ENCODE measurements at regions not wholly inside any gene's neighbourhood (a gene's known extent, or its start where the extent isn't known, plus 50 kb on each side); places are given as distances from the start of the nearest gene placed in this dataset.

GRCh38 chr11:70627219-70627618 lies 228.9 kb downstream of the CTTN start:
- no peak overlapping the region for H3K4me2 ChIP-seq (ENCODE audit: extremely low read depth, insufficient read depth, low read length)
- no peak overlapping the region for H3K27ac ChIP-seq (ENCODE audit: insufficient read depth, low read length)
- H3K4me3 ChIP-seq (replicated peaks in 1 of 4; ENCODE audit: control extremely low read depth in 1 of 4, insufficient read depth in 1 of 4, low read depth in 3 of 4, low read length in 4 of 4) = no peak overlapping the region
- H3K4me1 ChIP-seq (ENCODE audit: control insufficient read depth, extremely low read depth, insufficient read depth, low read length) = no peaks in the 10 kb centered on the region
- no peak overlapping the region for H2AFZ ChIP-seq (ENCODE audit: low read length)
- TF ChIP-seq EZH2 (IDR thresholded peaks at IDR 0.05; ENCODE audit: low read length, missing control alignments) = no peak
- no peaks in the 10 kb centered on the region for H3K36me3 ChIP-seq (ENCODE audit: control insufficient read depth, insufficient read depth, low read length)
- DNase-seq (ENCODE audit: low read depth in 2 of 2) = no peak
- H3K9ac ChIP-seq (ENCODE audit: insufficient read depth, low read length) = no peak overlapping the region
- H3K79me2 ChIP-seq (ENCODE audit: control insufficient read depth, insufficient read depth, low read length) = no peaks in the 10 kb centered on the region
- H3K27me3 ChIP-seq (ENCODE audit: control insufficient read depth, insufficient read depth, low read length) = no peaks in the 10 kb centered on the region
- no peaks in the 10 kb centered on the region for H3K9me3 ChIP-seq (ENCODE audit: control insufficient read depth, insufficient read depth, low read depth, low read length)
- H4K20me1 ChIP-seq (ENCODE audit: control insufficient read depth, extremely low read depth, insufficient read depth, low read length) = no peaks in the 10 kb centered on the region

GRCh38 chr11:70628176-70628854 lies 230.0 kb downstream of the CTTN start:
- Histone ChIP-seq H2AFZ (ENCODE audit: low read length) (no peak overlapping the region), H3K36me3 (ENCODE audit: control insufficient read depth, insufficient read depth, low read length) (no peaks in the 10 kb centered on the region), H3K9ac (ENCODE audit: insufficient read depth, low read length) (no peak overlapping the region), H3K79me2 (ENCODE audit: control insufficient read depth, insufficient read depth, low read length) (no peaks in the 10 kb centered on the region), H3K4me1 (ENCODE audit: control insufficient read depth, extremely low read depth, insufficient read depth, low read length) (no peaks in the 10 kb centered on the region), H3K4me3 (replicated peaks in 1 of 4; ENCODE audit: control extremely low read depth in 1 of 4, insufficient read depth in 1 of 4, low read depth in 3 of 4, low read length in 4 of 4) (no peak overlapping the region), H3K27me3 (ENCODE audit: control insufficient read depth, insufficient read depth, low read length) (no peaks in the 10 kb centered on the region), H3K27ac (ENCODE audit: insufficient read depth, low read length) (no peak overlapping the region), H3K9me3 (ENCODE audit: control insufficient read depth, insufficient read depth, low read depth, low read length) (no peaks in the 10 kb centered on the region), H3K4me2 (ENCODE audit: extremely low read depth, insufficient read depth, low read length) (no peak overlapping the region), H4K20me1 (ENCODE audit: control insufficient read depth, extremely low read depth, insufficient read depth, low read length) (no peaks in the 10 kb centered on the region)
- TF ChIP-seq EZH2 (IDR thresholded peaks at IDR 0.05; ENCODE audit: low read length, missing control alignments) (no peak), CTCF (conservative IDR thresholded peaks at IDR 0.05 in 1 of 2, IDR thresholded peaks at IDR 0.05 in 1 of 2; ENCODE audit: low read depth in 1 of 2, low read length in 2 of 2) (no peak)
- no peak for DNase-seq (ENCODE audit: low read depth in 2 of 2)

GRCh38 chr11:70628855-70629844 lies 230.8 kb downstream of the CTTN start:
- H3K36me3 ChIP-seq (ENCODE audit: control insufficient read depth, insufficient read depth, low read length) = no peaks in the 10 kb centered on the region
- no peaks in the 10 kb centered on the region for H3K4me1 ChIP-seq (ENCODE audit: control insufficient read depth, extremely low read depth, insufficient read depth, low read length)
- no peak overlapping the region for H3K4me3 ChIP-seq (replicated peaks in 1 of 4; ENCODE audit: control extremely low read depth in 1 of 4, insufficient read depth in 1 of 4, low read depth in 3 of 4, low read length in 4 of 4)
- H3K4me2 ChIP-seq (ENCODE audit: extremely low read depth, insufficient read depth, low read length) = no peak overlapping the region
- H3K79me2 ChIP-seq (ENCODE audit: control insufficient read depth, insufficient read depth, low read length) = no peaks in the 10 kb centered on the region
- no peak overlapping the region for H3K27ac ChIP-seq (ENCODE audit: insufficient read depth, low read length)
- no peaks in the 10 kb centered on the region for H4K20me1 ChIP-seq (ENCODE audit: control insufficient read depth, extremely low read depth, insufficient read depth, low read length)
- no peaks in the 10 kb centered on the region for H3K9me3 ChIP-seq (ENCODE audit: control insufficient read depth, insufficient read depth, low read depth, low read length)
- no peaks in the 10 kb centered on the region for H3K27me3 ChIP-seq (ENCODE audit: control insufficient read depth, insufficient read depth, low read length)
- TF ChIP-seq CTCF (conservative IDR thresholded peaks at IDR 0.05 in 1 of 2, IDR thresholded peaks at IDR 0.05 in 1 of 2; ENCODE audit: low read depth in 1 of 2, low read length in 2 of 2) (no peak), EZH2 (IDR thresholded peaks at IDR 0.05; ENCODE audit: low read length, missing control alignments) (no peak)
- H2AFZ ChIP-seq (ENCODE audit: low read length) = no peak overlapping the region
- no peak for DNase-seq (ENCODE audit: low read depth in 2 of 2)
- no peak overlapping the region for H3K9ac ChIP-seq (ENCODE audit: insufficient read depth, low read length)
